GM18858 (cell line): ENCODE measurements at regions not wholly inside any gene's neighbourhood (a gene's known extent, or its start where the extent isn't known, plus 50 kb on each side); places are given as distances from the start of the nearest gene placed in this dataset.
"Not testable (repeated sequence)": the region's sequence is repeated elsewhere in the genome, so short reads cannot be mapped to it uniquely, and the experiment has no call there.

Experiments
- ATAC-seq: cut with Tn5 transposase; IDR thresholded peaks from one replicate; pipeline ENCODE4 v1.9.1; 2021; ENCODE audit not compliant: unreplicated experiment

DNA sequence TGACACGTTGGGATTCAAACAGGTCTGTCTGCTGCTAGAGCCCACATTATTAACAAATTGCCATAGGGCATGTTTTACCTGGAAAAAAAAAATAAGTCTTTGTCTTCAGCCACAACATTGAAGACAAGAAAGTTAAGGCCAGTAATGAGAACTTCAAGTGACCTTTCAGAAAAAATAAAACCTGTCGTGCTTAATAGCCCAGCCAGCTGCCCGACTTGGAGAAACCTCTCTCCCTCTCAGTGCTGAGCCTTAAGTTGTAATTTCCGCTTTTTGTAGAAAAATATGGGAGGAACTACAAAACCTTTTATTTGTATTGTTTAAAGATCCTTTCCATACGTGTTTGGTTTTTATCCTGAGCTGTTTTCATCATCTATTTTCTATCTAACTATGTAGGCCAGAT lies 454.3 kb upstream of the SLITRK6 start:
- ATAC-seq, result not testable (repeated sequence)

DNA sequence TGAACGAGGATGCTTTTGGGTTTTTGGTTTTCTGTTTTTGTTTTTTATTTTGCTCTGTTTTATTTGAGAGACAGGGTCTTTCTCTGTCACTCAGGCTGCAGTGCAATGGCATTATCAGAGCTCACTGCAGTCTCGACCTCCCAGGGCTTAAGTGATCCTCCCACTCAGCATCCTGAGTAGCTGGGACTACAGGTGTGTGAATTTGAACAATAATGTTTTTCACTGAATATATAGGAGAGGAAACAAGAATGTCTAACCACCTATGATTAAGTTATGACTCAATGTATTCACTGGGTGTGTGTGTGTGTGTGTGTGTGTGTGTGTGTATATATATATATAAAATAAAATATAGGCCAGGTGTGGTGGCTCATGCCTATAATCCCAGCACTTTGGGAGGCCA lies 456.6 kb upstream of the SLITRK6 start:
- ATAC-seq, result not testable (repeated sequence)

DNA sequence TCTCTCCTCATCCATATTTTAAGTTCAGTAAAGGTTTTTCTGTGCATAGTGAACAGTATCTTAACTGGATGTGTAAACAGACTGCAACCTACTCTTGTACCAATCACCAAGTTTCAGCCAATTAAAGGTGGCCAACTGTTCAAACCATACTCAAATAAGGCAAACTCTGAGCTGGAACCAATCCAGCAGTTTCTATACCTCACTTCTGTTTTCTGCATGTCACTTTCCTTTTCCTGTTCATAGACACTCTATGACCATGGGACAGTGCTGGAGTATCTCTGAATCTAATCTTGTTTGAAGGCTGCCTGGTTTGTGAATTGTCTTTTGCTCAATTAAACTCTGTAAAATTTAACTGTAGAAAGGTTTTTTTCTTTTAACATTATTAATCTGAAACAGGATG lies 470.3 kb upstream of the SLITRK6 start:
- no peak for ATAC-seq

DNA sequence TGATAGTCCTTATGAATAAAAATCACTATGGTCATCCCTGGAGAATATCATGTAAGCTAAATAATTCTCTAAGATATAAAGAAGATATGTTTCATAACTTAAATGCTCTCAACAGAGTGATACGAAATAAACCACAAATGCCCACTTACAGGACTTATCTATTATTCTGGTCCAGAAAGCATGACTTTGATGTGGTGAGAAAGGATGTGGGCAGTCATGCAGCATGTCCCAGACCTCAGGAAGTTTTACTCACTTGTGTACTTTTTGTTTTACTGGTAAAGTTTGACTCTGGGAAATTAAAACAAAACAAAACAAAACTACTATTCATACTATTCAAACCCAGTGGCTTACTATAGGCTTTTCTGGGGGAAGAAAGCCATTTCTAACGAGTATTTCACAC lies 483.2 kb upstream of the SLITRK6 start:
- peak; percentile 50 for ATAC-seq

DNA sequence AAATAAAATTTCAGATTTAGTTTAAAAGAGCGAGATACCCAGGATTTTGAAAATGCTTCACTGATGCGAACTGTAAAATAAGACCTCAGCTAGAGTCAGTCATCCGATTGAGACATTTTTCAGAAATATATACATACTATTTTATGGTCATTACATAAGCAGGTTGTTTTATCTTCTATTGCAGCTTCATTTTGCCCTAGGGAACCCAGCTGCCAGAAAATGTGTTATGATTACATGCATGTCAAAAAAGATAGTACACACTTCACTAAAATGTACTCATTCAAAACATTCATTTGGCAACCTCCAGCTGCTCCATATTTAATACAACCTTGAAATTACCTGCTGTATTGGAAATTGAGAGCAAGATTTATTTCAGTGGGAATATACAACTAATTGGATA lies 483.8 kb upstream of the SLITRK6 start:
- ATAC-seq, result no peak

DNA sequence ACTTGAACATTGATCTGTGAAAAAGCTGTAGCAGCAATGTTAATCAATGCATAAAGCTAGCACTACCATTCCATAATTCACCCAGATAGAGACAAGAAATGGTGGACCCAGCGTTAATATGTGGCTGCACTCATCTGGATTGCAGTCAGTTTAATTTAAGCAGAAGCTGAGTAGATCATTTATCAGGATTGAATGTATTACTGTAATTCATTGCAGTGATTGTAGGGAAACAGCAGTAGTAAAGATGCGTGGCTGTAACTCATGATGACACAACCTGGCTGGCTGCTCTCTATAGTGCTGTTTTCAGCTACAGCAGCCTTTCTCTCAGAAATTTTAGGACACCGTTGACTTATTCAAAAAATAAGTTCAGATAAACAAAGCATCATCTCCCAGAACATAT lies 499.5 kb upstream of the SLITRK6 start:
- ATAC-seq, result no peak

DNA sequence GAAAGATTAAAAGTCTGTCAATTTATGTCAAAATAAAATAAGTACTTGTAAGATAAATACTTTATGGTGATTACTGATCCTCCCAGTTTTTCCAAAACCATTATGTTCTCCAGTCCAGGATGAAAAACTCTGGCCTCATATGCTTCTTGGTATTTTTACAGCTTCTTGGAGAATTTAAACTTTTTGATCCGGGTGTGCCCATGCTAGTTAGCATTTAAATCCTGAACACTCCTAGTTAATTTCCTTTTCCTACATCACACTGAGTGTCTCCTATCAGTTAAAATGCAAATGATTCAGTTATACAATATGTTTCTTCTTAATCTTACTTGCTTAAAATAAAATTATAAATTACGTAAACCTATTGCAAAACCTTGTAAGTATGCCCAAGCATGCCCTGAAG lies 499.9 kb upstream of the SLITRK6 start:
- no peak for ATAC-seq

DNA sequence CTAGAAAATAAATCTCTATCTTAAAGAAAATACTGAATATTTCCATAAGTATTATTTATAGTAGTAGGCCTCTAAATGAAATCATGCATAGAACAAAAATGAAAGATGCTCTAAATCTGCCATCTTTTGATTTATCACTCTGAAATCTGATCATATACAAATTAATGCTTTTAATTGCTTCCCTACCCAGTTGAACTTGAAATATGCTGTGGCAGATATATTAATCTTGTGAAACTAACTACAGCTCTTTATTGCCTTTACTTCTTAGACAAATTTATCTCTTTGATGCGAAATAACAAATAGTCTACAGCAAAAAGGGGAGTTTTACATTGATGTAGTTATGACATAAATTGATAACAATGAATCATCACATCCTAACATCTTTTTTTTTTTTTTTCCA lies 510.7 kb upstream of the SLITRK6 start:
- ATAC-seq, result no peak

DNA sequence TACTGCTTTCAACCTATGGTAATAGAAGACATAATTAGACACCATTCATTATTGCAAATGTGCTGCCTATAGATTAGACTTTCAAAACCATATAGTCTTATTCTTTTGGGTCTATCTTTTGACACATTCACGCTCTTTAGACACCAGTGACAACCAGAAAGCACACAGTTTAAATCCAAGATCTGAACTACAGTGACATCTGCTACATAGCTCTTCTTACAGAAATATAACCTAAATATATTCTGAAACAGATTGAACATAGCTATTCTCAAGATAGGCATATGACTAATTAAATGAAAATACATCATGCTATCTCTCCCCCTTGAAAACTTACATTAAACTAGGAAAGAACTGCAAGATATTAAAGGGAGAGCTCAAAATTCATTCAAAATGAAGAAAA lies 514.2 kb upstream of the SLITRK6 start:
- no peak for ATAC-seq

DNA sequence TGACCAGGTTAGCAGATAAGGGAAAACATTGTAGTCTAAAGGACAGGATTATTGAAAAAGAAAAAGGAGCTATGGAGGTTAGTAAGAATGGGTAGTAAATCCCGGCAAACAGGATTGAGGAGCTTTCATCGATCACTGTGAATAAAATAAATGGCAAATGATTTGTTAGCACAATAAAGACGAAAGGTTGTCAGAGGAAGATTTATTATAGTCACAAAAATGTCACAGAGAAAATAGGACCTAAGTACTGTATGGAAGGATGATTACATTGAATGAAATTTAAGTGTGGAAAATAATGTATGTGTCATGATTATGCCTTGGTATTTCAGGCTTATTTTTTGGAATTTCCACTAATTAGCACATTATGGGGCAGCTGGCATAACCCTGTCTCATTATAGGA lies 519.2 kb upstream of the SLITRK6 start:
- ATAC-seq, result no peak

DNA sequence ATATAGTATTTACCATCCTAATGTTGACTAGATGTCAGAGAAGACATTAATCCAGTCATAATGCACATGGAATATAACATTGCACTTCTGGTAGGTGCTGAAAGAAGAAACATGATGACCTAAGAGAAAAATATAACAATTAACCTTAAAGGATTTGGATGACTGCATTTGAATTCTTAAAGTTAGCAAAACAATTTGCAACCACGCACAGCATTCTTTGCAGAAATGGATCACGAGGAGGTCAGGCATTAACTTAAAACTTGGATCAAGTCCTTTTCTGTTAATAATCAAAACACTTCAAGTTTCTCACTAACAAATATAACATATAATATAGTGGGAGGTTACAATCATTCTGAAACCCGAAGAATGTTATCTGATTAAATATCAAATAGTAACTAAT lies 525.0 kb upstream of the SLITRK6 start:
- ATAC-seq, result no peak

DNA sequence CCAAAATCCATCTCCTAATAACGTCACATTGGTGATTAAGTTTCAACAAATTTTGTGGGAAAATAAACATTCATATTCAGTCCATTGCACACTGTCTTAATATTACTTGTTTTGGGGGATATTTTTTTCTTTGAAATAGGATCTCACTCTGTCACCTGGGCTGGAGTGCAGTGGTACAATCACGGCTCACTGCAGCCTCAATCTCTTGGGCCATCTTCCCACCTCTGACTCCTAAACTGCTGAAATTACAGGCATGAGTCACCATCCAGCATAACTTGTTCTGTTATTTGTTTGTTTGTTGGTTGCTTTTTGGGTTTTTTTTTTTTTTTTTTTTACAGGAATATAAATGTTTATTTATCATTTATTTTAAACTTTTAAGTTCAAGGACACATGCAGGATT lies 556.1 kb upstream of the SLITRK6 start:
- ATAC-seq, result no peak

DNA sequence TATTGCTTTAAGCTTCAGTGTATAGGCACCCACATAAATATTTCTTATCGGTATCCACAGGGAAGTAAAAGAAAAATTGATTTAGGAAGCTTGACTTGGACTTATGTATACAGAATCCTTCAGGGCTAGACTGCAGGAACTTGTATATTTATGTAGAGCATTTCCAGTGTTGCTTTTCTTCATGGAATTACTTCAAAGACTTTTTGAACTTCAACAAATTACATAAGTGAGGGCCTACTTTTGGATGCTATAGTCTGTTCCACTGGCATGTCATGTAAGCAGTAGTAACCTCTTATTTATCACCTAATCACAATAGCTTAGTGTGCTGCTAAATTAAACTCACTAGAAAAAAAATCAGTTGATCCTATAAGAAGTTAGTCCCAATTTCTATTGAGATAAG lies 557.9 kb upstream of the SLITRK6 start:
- ATAC-seq, result no peak

DNA sequence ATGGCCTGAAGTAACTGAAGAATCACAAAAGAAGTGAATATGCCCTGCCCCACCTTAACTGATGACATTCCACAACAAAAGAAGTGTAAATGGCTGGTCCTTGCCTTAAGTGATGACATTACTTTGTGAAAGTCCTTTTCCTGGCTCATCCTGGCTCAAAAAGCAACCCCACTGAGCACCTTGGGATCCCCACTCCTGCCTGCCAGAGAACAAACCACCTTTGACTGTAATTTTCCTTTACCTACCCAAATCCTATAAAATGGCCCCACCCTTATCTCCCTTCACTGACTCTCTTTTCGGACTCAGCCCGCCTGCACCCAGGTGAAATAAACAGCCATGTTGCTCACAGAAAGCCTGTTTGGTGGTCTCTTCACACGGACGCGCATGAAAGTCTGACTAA lies 564.5 kb upstream of the SLITRK6 start:
- ATAC-seq, result not testable (repeated sequence)

DNA sequence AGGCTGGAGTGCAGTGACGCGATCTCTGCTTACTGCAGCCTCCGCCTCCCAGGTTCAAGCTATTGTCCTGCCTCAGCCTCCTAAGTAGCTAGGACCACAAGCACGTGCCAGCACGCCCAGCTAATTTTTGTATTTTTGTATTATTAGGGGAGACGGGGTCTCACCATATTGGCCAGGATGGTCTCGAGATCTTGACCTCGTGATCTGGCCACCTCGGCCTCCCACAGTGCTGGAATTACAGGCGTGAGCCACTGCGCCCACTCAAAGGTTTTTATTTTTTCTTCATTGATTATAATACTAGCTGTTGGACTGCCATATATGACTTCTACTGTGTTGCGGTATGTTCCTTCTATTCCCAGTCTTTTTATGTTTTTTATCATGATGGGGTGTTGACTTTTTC lies 569.7 kb upstream of the SLITRK6 start:
- no peak for ATAC-seq

DNA sequence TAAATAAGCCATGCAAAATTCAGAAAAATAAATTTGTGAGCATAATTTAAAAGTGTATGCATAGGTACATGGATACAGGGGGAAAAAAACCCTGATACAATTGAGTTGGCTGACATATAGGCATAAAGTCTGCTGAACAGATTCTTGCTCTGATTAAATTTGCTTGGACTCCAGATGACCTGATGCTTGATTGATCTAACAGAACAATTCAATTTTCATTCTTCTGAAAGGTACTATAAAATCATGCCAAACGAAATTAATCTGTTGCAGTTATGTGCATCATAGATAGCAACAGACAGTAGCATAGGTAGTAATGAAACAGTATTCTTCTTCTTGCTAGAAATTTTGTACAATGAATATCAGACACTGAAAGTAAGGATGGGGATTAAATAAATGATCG lies 578.2 kb upstream of the SLITRK6 start:
- ATAC-seq, result no peak

DNA sequence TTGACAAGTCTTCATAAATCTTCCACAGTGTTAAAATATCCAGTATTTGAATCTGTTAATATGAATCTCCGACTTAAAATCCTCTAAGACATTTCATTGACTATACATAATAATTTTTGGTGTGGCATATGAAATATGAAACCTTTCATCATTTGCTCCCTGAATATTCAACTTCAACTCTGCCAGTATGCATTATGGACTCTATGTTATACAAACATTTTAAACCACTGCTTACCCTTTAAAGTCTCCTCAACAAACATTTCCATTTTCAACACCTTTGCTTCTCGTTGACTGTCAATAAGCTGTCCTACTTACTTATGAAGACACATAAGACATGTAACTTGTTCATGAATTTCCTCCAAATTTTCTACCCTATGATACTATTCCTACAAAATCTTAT lies 579.4 kb upstream of the SLITRK6 start:
- no peak for ATAC-seq

DNA sequence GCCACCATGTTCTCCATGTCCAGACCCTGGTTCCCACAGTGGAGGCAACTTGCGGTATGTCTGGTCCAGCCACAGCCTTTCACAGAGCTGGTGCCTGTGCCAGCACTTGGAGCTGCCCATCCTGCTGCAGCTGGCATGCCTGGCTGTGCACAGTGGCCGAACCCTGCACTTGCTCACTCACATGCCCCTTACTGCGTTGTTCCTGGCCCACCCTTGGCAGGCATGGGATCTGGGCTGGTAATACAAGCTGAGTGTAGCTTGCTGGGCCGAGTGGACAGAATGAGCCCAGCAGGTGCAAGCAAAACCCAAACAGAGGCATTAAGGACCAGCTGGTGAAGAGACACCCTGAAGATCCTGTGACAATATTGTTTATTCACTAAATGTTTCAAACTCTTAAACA lies 583.9 kb upstream of the SLITRK6 start:
- ATAC-seq, result no peak

DNA sequence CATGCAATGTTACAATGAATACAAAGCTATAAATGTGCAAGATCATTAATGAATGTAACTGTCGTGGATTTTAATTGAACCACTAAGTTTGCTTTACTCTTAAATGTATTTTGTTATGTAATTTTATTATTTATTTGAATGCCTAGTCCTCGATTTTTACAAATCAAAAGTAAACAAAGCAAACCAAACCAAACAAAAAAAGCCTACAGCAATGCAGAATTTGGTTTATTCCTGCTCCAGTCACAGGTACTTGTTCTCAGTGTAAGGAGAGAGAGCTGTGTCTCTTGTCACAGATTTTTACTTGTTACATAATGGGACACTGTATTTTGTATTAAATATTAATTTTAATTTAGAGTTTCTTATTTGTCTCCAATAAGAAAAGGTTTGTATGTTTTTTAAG lies 584.3 kb upstream of the SLITRK6 start:
- ATAC-seq, result no peak

DNA sequence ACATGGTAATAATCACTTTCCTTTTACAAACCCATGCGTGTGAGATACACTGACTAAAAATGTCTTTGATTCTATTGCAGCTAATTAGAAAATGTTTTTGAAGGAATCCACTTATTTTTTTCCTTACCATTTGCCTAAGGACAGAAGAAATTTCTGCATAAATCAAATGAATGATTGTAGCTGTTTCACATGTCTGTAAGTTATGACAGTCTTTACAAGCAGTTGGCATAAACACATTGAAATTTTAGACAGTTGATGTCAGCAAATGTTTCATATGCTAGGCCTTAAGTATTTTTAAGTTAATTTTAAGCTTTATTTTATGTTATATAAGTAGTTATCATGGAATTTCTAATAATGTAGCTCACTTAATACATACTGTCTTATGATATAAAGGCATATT lies 598.4 kb upstream of the SLITRK6 start:
- ATAC-seq, result no peak

DNA sequence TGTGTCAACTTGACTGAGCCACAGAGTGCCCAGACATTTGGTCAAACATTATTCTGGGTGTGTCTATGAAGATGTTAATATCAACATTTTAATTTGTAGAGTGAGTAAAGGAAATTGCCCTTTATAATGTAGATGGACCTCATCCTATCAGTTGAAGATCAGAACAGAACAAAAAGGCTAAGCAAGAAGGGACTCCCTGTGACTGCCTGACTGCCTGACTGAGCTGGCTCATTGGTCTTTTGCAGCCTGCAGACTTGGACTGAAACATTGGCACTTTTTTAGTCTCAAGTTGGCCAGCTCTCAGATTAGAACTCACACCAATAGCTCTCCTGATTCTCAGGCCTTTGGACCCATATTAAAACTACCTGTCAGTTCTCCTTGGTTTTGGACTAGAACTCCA lies 600.4 kb upstream of the SLITRK6 start:
- ATAC-seq, result no peak

DNA sequence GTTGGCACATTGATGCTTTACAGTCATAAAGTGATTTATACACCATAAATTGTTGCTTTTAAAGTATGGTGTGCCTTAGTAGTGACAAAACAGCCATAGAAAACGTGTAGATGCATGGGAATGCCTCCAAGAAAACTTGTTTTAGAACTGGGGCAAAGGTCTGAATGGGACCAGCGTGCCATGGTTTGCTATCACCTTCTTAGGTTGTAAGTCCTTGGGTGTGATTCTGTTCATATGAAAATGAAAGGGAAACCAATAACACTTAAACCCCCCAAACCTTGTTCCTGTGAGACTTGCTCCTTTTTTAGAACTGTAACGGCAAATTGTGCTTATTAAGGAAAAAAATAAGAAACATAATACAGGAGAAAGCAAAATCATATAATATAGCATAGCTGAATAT lies 603.3 kb upstream of the SLITRK6 start:
- ATAC-seq, result no peak

DNA sequence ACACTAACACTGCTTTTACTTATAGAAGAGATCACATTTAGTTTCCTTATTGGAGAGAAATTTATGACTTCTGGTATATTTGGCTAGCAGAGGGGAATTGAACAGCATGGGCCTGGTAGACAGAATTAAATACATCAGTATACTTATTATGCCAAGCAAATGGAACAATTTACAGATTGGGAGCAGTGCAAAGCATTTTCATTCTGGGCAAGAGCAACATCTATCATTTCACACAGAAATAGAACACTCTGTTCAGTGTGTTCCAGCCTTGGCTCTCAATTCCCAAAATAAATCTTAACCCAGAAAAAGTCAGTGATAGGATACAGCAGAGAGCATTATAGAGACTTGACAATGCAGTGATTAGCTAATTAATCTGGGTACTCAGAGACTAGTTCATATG lies 604.0 kb upstream of the SLITRK6 start:
- no peak for ATAC-seq
